PC-3 (cell line): ENCODE measurements at regions not wholly inside any gene's neighbourhood (a gene's known extent, or its start where the extent isn't known, plus 50 kb on each side); places are given as distances from the start of the nearest gene placed in this dataset.
A peak's percentile ranks its signal among the peaks of the same experiment; 100 is the strongest.

Experiments
- ATAC-seq: fragments of 200-7000 bp; cut with Tn5 transposase; 2 replicates; pipeline ENCODE4 v1.9.1; 2020; ENCODE audit warnings: mild to moderate bottlenecking, moderate library complexity
- BruUV-seq: library from RNA; stranded (reverse); fragments of 400-500 nt; replicated peaks from 2 replicates; lab custom pipeline; 2021; lab: Mats Ljungman, UMichigan
- CTCF ChIA-PET: fragments of 300-600 bp; sonication (Branson Sonifier 250); formaldehyde crosslinking; loops from one replicate; lab custom pipeline; 2022; ENCODE audit warnings: antibody characterized with exemption; lab: Charles Lee
- POLR2A ChIA-PET: fragments of 300-600 bp; sonication (Branson Sonifier 250); formaldehyde crosslinking; loops from one replicate; lab custom pipeline; 2022; ENCODE audit warnings: antibody characterized with exemption; ENCODE audit not compliant: unreplicated experiment; lab: Charles Lee
- DNase-seq: peaks from one replicate; pipeline ENCODE4 v3.0.0-alpha.2; 2015
- H2AFZ ChIP-seq: fragments of 300-600 bp; sonication (generic); 2 replicates; pipeline ENCODE4 v1.6.0; 2016; ENCODE audit warnings: antibody characterized with exemption, low read length
- H3F3A ChIP-seq: fragments of 300-600 bp; sonication (generic); one replicate; pipeline ENCODE4 v1.6.0; 2017; ENCODE audit warnings: antibody characterized with exemption, low read length, control low read depth, mild to moderate bottlenecking; ENCODE audit not compliant: unreplicated experiment
- H3K27ac ChIP-seq: fragments of 300-600 bp; sonication (generic); 2 replicates; pipeline ENCODE4 v1.5.1; 2016; ENCODE audit warnings: mild to moderate bottlenecking, low read length
- H3K27me3 ChIP-seq: fragments of 300-600 bp; sonication (generic); 2 replicates; pipeline ENCODE4 v1.6.1; 2016; ENCODE audit warnings: low read length, mixed read lengths
- H3K36me3 ChIP-seq: fragments of 300-600 bp; sonication (generic); 2 replicates; pipeline ENCODE4 v1.6.1; 2016; ENCODE audit warnings: low read depth, mixed run types, low read length, mixed read lengths
- H3K4me1 ChIP-seq: fragments of 300-600 bp; sonication (generic); 2 replicates; pipeline ENCODE4 v1.5.1; 2016; ENCODE audit warnings: low read length; ENCODE audit not compliant: insufficient read depth
- H3K4me2 ChIP-seq: fragments of 300-600 bp; sonication (generic); 2 replicates; pipeline ENCODE4 v1.6.0; 2016; ENCODE audit warnings: low read length
- H3K4me3 ChIP-seq: fragments of 300-600 bp; sonication (generic); 2 replicates; pipeline ENCODE4 v1.5.1; 2016; ENCODE audit warnings: mild to moderate bottlenecking, low read length, mixed read lengths
- H3K79me2 ChIP-seq: fragments of 300-600 bp; sonication (generic); 2 replicates; pipeline ENCODE4 v1.6.1; 2017; ENCODE audit warnings: low read length, mixed read lengths
- H3K9ac ChIP-seq: fragments of 300-600 bp; sonication (generic); 2 replicates; pipeline ENCODE4 v1.6.0; 2016; ENCODE audit warnings: mild to moderate bottlenecking, low read length
- H3K9me2 ChIP-seq: fragments of 300-600 bp; sonication (generic); replicated peaks from 2 replicates; pipeline ENCODE4 v1.6.1; 2016; ENCODE audit warnings: mixed run types, low read length, mixed read lengths
- H3K9me3 ChIP-seq: fragments of 300-600 bp; sonication (generic); 2 replicates; pipeline ENCODE4 v1.6.1; 2016; ENCODE audit warnings: low read length, mixed read lengths
- H4K20me1 ChIP-seq: fragments of 300-600 bp; sonication (generic); 2 replicates; pipeline ENCODE4 v1.6.1; 2016; ENCODE audit warnings: low read length, mixed read lengths
- EZH2 ChIP-seq: fragments of 300-600 bp; sonication (generic); IDR thresholded peaks from one replicate; pipeline ENCODE4 v1.6.1; 2017; ENCODE audit warnings: antibody characterized with exemption, mild to moderate bottlenecking, low read length; ENCODE audit not compliant: unreplicated experiment
- EZH2phosphoT487 ChIP-seq: fragments of 300-600 bp; sonication (generic); IDR thresholded peaks from 2 replicates; pipeline ENCODE4 v1.6.1; 2018; ENCODE audit warnings: mild to moderate bottlenecking, antibody characterized with exemption, low read length, borderline replicate concordance
- intact Hi-C: fragments of 100-400 bp; cut with micrococcal nuclease; formaldehyde crosslinking; loops from 2 replicates; pipeline ENCODE4 v1.9.0; 2023
- TF ChIP-seq, protein P1 (sequence below): fragments of 300-600 bp; sonication (generic); conservative IDR thresholded peaks from 2 replicates; pipeline ENCODE4 v1.5.1; 2017; ENCODE audit warnings: antibody characterized with exemption, low read depth, mild to moderate bottlenecking, low read length

DNA sequence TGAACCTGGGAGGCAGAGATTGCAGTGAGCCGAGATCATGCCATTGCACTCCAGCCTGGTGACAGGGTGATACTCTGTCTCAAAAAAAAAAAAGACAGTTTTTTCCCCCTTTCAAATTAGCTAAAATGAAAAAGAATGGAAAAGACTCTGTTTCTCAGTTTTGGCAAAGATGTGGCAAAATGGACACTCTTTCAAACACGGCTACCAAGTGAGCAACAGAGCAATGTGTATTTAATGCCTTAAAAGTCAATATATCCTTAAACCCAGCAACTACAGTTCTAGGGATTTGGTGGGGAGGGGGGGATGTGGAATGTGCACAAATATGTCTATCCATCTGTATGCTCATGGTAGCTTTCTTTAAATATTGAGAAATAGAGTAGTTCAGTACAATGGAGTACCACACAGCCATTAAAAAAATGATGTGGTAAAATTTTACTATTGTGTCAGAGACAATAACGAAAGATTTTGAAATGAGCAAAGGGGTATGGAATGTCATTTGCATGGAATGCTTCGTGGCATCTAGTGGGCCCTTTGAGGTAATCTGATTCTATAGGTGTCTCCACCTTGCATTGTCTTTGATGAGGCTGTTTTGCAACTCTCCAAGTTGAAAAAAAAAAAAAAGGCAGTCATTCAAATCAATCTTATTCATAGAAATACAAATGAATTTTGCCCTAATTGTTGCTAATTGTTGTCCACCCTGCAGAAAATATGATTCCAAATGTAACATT is 108.1 kb downstream of the AXIN2 start:
- H3K36me3 ChIP-seq: no peaks in the 10 kb centered on the region
- no peak overlapping the region for H3K9ac ChIP-seq
- H3F3A ChIP-seq: no peaks in the 10 kb centered on the region
- intact Hi-C loops: loop anchor here (10.0 kb wide), 1 partner anchor 159 kb away; no protein-coding TSS in a partner anchor
- H3K27ac ChIP-seq: no peak overlapping the region
- no peak overlapping the region for H3K4me2 ChIP-seq
- peaks cover 8% of the 10 kb centered on the region; the same call in 1 of the 2 replicates for H3K27me3 ChIP-seq
- TF ChIP-seq EZH2phosphoT487: no peak
- no peak for TF ChIP-seq EZH2
- TF ChIP-seq, protein P1, sequence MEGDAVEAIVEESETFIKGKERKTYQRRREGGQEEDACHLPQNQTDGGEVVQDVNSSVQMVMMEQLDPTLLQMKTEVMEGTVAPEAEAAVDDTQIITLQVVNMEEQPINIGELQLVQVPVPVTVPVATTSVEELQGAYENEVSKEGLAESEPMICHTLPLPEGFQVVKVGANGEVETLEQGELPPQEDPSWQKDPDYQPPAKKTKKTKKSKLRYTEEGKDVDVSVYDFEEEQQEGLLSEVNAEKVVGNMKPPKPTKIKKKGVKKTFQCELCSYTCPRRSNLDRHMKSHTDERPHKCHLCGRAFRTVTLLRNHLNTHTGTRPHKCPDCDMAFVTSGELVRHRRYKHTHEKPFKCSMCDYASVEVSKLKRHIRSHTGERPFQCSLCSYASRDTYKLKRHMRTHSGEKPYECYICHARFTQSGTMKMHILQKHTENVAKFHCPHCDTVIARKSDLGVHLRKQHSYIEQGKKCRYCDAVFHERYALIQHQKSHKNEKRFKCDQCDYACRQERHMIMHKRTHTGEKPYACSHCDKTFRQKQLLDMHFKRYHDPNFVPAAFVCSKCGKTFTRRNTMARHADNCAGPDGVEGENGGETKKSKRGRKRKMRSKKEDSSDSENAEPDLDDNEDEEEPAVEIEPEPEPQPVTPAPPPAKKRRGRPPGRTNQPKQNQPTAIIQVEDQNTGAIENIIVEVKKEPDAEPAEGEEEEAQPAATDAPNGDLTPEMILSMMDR: no peak
- no peak for ATAC-seq
- no peaks in the 10 kb centered on the region for H3K9me2 ChIP-seq
- ChIA-PET CTCF (no interaction called here), POLR2A (no interaction called here)
- peak; percentile 47 for DNase-seq
- H3K9me3 ChIP-seq: no peaks in the 10 kb centered on the region
- no peaks in the 10 kb centered on the region for H3K79me2 ChIP-seq
- no peak overlapping the region for H2AFZ ChIP-seq
- H3K4me1 ChIP-seq: no peaks in the 10 kb centered on the region
- H3K4me3 ChIP-seq: no peak overlapping the region
- BruUV-seq: no TSS peak
- no peaks in the 10 kb centered on the region for H4K20me1 ChIP-seq

DNA sequence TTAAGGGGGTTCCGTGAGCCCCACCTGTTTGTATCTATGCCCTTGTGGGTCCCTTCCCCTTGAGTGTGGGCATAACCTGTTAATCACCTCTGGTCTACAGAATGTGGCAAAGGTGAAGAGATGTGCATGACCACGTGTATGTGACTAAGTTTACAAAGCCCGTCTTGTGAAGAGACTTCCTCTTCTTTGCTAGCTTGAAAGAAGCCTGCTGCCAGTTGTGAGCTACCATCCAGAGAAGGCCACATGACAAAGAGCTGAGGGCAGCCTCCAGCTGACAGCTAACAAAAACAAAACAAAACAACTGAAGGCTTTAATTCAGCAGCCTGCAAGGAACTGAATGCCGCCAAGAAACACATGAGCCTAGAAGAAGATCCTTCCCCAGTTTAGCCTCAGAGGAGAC is 112.0 kb downstream of the AXIN2 start:
- intact Hi-C loops: no loop called here
- H3K9me3 ChIP-seq: no peaks in the 10 kb centered on the region

More for the DNA sequence above, 112.0 kb downstream of the AXIN2 start:
- Histone ChIP-seq H3K9ac (no peak overlapping the region), H4K20me1 (no peaks in the 10 kb centered on the region), H2AFZ (no peak overlapping the region), H3K27ac (no peak overlapping the region), H3K4me2 (no peak overlapping the region), H3F3A (no peaks in the 10 kb centered on the region), H3K27me3 (peaks cover 29% of the 10 kb centered on the region; the same call in 1 of the 2 replicates), H3K4me3 (no peak overlapping the region), H3K9me2 (no peaks in the 10 kb centered on the region), H3K4me1 (no peaks in the 10 kb centered on the region), H3K79me2 (no peaks in the 10 kb centered on the region), H3K36me3 (no peaks in the 10 kb centered on the region)
- DNase-seq (no peak), ATAC-seq (no peak)
- ChIA-PET POLR2A (no interaction called here), CTCF (no interaction called here)
- BruUV-seq: no TSS peak
- TF ChIP-seq EZH2: no peak
- TF ChIP-seq, protein P1: no peak
- TF ChIP-seq EZH2phosphoT487: no peak
